SK-N-SH (cell line): ENCODE measurements at regions not wholly inside any gene's neighbourhood (a gene's known extent, or its start where the extent isn't known, plus 50 kb on each side); places are given as distances from the start of the nearest gene placed in this dataset.

Experiments
- CTCF ChIA-PET: fragments of 300-600, 350-600 bp; formaldehyde crosslinking; extraction: SDS; loops from one replicate; lab custom pipeline; 2021; lab: Yijun Ruan, JAX
- POLR2A ChIA-PET: fragments of 350-600 bp; sonication (Branson Sonifier 250); formaldehyde crosslinking; extraction: SDS; loops from one replicate; lab custom pipeline; 2020; ENCODE audit warnings: antibody characterized with exemption, inconsistent platforms; lab: Yijun Ruan, JAX
- DNase-seq: peaks from one replicate; pipeline ENCODE4 v3.0.0; 2012
- H2AFZ ChIP-seq: fragments of 200-600 bp; sonication (generic); 2 replicates; pipeline ENCODE4 v1.8.1; 2016; ENCODE audit warnings: antibody characterized with exemption, mild to moderate bottlenecking, low read depth
- H3F3A ChIP-seq: fragments of 200-600 bp; sonication (generic); replicated peaks from 2 replicates; pipeline ENCODE3; 2016; ENCODE audit warnings: antibody characterized with exemption, mild to moderate bottlenecking; ENCODE audit not compliant: insufficient read depth
- H3K27ac ChIP-seq, 2 experiments: fragments of 200-500 bp in 1 of 2; fragments of 200-600 bp in 1 of 2; sonication (Bioruptor generic) in 1 of 2; sonication (generic), shearing (Covaris generic) in 1 of 2; 2 replicates each; pipeline versions ENCODE4 v1.5.1 to v1.6.1; 2014 to 2016; ENCODE audit warnings: low read depth in 2 of 2, inconsistent platforms in 1 of 2, low read length in 1 of 2, mild to moderate bottlenecking in 1 of 2, mixed read lengths in 1 of 2
- H3K27me3 ChIP-seq: fragments of 200-600 bp; sonication (generic), shearing (Covaris generic); 2 replicates; pipeline ENCODE4 v1.6.1; 2016; ENCODE audit warnings: mixed run types; ENCODE audit not compliant: insufficient read depth
- H3K36me3 ChIP-seq, 2 experiments: fragments of 200-500 bp in 1 of 2; fragments of 200-600 bp in 1 of 2; sonication (Bioruptor generic) in 1 of 2; sonication (generic) in 1 of 2; replicated peaks in 1 of 2; 2 replicates each; pipeline versions ENCODE3 to v1.5.1; 2014 to 2016; ENCODE audit warnings: low read length in 1 of 2, mild to moderate bottlenecking in 1 of 2; ENCODE audit not compliant: insufficient read depth in 2 of 2, control insufficient read depth in 1 of 2
- H3K4me1 ChIP-seq, 2 experiments: fragments of 200-500 bp in 1 of 2; fragments of 200-600 bp in 1 of 2; sonication (Bioruptor generic) in 1 of 2; sonication (generic), shearing (Covaris generic) in 1 of 2; 2 replicates each; pipeline versions ENCODE4 v1.5.1 to v1.6.1; 2014 to 2016; ENCODE audit warnings: low read depth in 1 of 2, low read length in 1 of 2, mixed run types in 1 of 2; ENCODE audit not compliant: insufficient read depth in 2 of 2, control insufficient read depth in 1 of 2
- H3K4me2 ChIP-seq: fragments of 200-600 bp; sonication (generic), shearing (Covaris generic); 2 replicates; pipeline ENCODE4 v1.6.1; 2017; ENCODE audit warnings: mixed run types
- H3K4me3 ChIP-seq, 2 experiments: fragments of 200-500 bp in 1 of 2; fragments of 200-600 bp in 1 of 2; sonication (Bioruptor generic) in 1 of 2; sonication (generic), shearing (Covaris generic) in 1 of 2; 2 replicates each; pipeline versions ENCODE4 v1.5.1 to v1.8.1; 2014 to 2016; ENCODE audit warnings: low read depth in 2 of 2, inconsistent platforms in 1 of 2, low read length in 1 of 2, mild to moderate bottlenecking in 1 of 2, mixed read lengths in 1 of 2, moderate library complexity in 1 of 2
- H3K79me2 ChIP-seq: fragments of 200-600 bp; sonication (generic); 2 replicates; pipeline ENCODE4 v1.8.1; 2017; ENCODE audit warnings: mild to moderate bottlenecking; ENCODE audit not compliant: insufficient read depth
- H3K9ac ChIP-seq: fragments of 200-600 bp; sonication (generic); 2 replicates; pipeline ENCODE4 v1.6.1; 2017; ENCODE audit warnings: mixed run types
- H3K9me2 ChIP-seq: fragments of 200-600 bp; sonication (generic); 2 replicates; pipeline ENCODE4 v1.6.1; 2017; ENCODE audit warnings: mixed run types
- H3K9me3 ChIP-seq: fragments of 200-600 bp; sonication (generic); 2 replicates; pipeline ENCODE4 v1.6.1; 2017; ENCODE audit warnings: mixed run types, mild to moderate bottlenecking, moderate library complexity
- H4K20me1 ChIP-seq: fragments of 200-600 bp; sonication (generic); 2 replicates; pipeline ENCODE4 v1.6.1; 2017; ENCODE audit warnings: mild to moderate bottlenecking, mixed run types; ENCODE audit not compliant: insufficient read depth
- ELF1 ChIP-seq: IDR thresholded peaks from 2 replicates; pipeline ENCODE4 v1.4.0; 2012
- EP300 ChIP-seq, 2 experiments: IDR thresholded peaks; 2 replicates each; pipeline versions ENCODE4 v1.4.0 to v1.6.1; 2012; ENCODE audit warnings: borderline replicate concordance in 1 of 2, low read depth in 1 of 2, low read length in 1 of 2
- EZH2phosphoT487 ChIP-seq: fragments of 200-600 bp; sonication (generic); IDR thresholded peaks from 2 replicates; pipeline ENCODE4 v1.6.1; 2017; ENCODE audit warnings: low read depth, mixed run types, mild to moderate bottlenecking, antibody characterized with exemption, moderate library complexity, borderline replicate concordance
- FOXJ3 ChIP-seq: sonication (generic); formaldehyde crosslinking; IDR thresholded peaks from 2 replicates; pipeline ENCODE4 v1.5.1; 2020; ENCODE audit warnings: mild to moderate bottlenecking, missing genetic modification reagents
- FOXM1 ChIP-seq: IDR thresholded peaks from 2 replicates; pipeline ENCODE4 v1.4.0; 2012; ENCODE audit warnings: low read depth, mild to moderate bottlenecking
- GATA2 ChIP-seq: sonication (generic); formaldehyde crosslinking; IDR thresholded peaks from 2 replicates; pipeline ENCODE4 v1.5.0; 2020; ENCODE audit warnings: mild to moderate bottlenecking, missing genetic modification reagents
- JUND ChIP-seq: IDR thresholded peaks from 2 replicates; pipeline ENCODE4 v1.4.0; 2012
- MAX ChIP-seq: IDR thresholded peaks from 2 replicates; pipeline ENCODE4 v1.4.0; 2012; ENCODE audit warnings: low read depth
- MXI1 ChIP-seq: IDR thresholded peaks from 2 replicates; pipeline ENCODE4 v1.6.1; 2012; ENCODE audit warnings: mild to moderate bottlenecking, low read depth, low read length, improper control_type of control experiment
- NFIC ChIP-seq: IDR thresholded peaks from 2 replicates; pipeline ENCODE4 v1.4.0; 2012; ENCODE audit warnings: borderline replicate concordance
- NRF1 ChIP-seq: IDR thresholded peaks from 2 replicates; pipeline ENCODE4 v1.6.1; 2012; ENCODE audit warnings: low read depth, mild to moderate bottlenecking, low read length
- RCOR1 ChIP-seq: fragments of 150-350 bp; IDR thresholded peaks from 2 replicates; pipeline ENCODE4 v1.6.1; 2017; ENCODE audit warnings: antibody characterized with exemption, low read length
- SIN3A ChIP-seq: IDR thresholded peaks from 2 replicates; pipeline ENCODE4 v1.6.1; 2012; ENCODE audit warnings: low read depth, mild to moderate bottlenecking, low read length, moderate library complexity, borderline replicate concordance
- TCF12 ChIP-seq: IDR thresholded peaks from 2 replicates; pipeline ENCODE4 v1.4.0; 2012
- TEAD4 ChIP-seq: IDR thresholded peaks from 2 replicates; pipeline ENCODE4 v1.4.0; 2012; ENCODE audit warnings: mild to moderate bottlenecking, borderline replicate concordance; ENCODE audit not compliant: insufficient read depth
- USF2 ChIP-seq: fragments of 150-350 bp; IDR thresholded peaks from 2 replicates; pipeline ENCODE4 v1.6.1; 2017; ENCODE audit warnings: antibody characterized with exemption, low read length, low read depth, borderline replicate concordance
- YY1 ChIP-seq: IDR thresholded peaks from 2 replicates; pipeline ENCODE4 v1.4.0; 2012; ENCODE audit warnings: low read depth, mild to moderate bottlenecking
- WGBS: methylation state at CpG from one replicate; pipeline ENCODE4 v1.1.6; 2017; ENCODE audit warnings: low lambda C conversion rate; 5-methylcytosine and 5-hydroxymethylcytosine counted together
- TF ChIP-seq, protein P1 (sequence below): fragments of 200-600 bp; sonication (generic); IDR thresholded peaks from 2 replicates; pipeline ENCODE4 v1.6.1; 2017; ENCODE audit warnings: antibody characterized with exemption, mild to moderate bottlenecking, moderate library complexity
- TF ChIP-seq, protein P2 (sequence below): IDR thresholded peaks from 2 replicates; pipeline ENCODE4 v1.4.0; 2012; ENCODE audit warnings: low read depth, borderline replicate concordance
- TF ChIP-seq, protein P3 (sequence below): IDR thresholded peaks from 2 replicates; pipeline ENCODE4 v1.4.0; 2012; ENCODE audit warnings: low read depth, borderline replicate concordance

- Histone ChIP-seq H3K9me2 (no peaks in the 10 kb centered on the region), H3K36me3 (no peaks in the 10 kb centered on the region), H3K9me3 (no peaks in the 10 kb centered on the region), H3K9ac (no peak overlapping the region), H3K4me2 (no peak overlapping the region), H3K27ac (no peak overlapping the region), H3F3A (no peaks in the 10 kb centered on the region), H2AFZ (no peak overlapping the region), H4K20me1 (no peaks in the 10 kb centered on the region), H3K27me3 (no peaks in the 10 kb centered on the region), H3K79me2 (no peaks in the 10 kb centered on the region), H3K4me1 (no peaks in the 10 kb centered on the region; a peak in 1 of 4 replicates), H3K4me3 (no peak overlapping the region)
- TF ChIP-seq MXI1: no peak
- TF ChIP-seq, protein P1, sequence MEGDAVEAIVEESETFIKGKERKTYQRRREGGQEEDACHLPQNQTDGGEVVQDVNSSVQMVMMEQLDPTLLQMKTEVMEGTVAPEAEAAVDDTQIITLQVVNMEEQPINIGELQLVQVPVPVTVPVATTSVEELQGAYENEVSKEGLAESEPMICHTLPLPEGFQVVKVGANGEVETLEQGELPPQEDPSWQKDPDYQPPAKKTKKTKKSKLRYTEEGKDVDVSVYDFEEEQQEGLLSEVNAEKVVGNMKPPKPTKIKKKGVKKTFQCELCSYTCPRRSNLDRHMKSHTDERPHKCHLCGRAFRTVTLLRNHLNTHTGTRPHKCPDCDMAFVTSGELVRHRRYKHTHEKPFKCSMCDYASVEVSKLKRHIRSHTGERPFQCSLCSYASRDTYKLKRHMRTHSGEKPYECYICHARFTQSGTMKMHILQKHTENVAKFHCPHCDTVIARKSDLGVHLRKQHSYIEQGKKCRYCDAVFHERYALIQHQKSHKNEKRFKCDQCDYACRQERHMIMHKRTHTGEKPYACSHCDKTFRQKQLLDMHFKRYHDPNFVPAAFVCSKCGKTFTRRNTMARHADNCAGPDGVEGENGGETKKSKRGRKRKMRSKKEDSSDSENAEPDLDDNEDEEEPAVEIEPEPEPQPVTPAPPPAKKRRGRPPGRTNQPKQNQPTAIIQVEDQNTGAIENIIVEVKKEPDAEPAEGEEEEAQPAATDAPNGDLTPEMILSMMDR: no peak
- no peak for TF ChIP-seq USF2
- no peak for TF ChIP-seq TEAD4
- TF ChIP-seq EP300 (IDR thresholded peaks at IDR 0.05; ENCODE audit: borderline replicate concordance in 1 of 2, low read depth in 1 of 2, low read length in 1 of 2): no peak
- TF ChIP-seq NRF1: no peak
- no peak for TF ChIP-seq FOXM1
- no peak for TF ChIP-seq JUND
- no peak for TF ChIP-seq FOXJ3 (CRISPR knock-in tag)
- no peak for TF ChIP-seq NFIC
- TF ChIP-seq, protein P2, sequence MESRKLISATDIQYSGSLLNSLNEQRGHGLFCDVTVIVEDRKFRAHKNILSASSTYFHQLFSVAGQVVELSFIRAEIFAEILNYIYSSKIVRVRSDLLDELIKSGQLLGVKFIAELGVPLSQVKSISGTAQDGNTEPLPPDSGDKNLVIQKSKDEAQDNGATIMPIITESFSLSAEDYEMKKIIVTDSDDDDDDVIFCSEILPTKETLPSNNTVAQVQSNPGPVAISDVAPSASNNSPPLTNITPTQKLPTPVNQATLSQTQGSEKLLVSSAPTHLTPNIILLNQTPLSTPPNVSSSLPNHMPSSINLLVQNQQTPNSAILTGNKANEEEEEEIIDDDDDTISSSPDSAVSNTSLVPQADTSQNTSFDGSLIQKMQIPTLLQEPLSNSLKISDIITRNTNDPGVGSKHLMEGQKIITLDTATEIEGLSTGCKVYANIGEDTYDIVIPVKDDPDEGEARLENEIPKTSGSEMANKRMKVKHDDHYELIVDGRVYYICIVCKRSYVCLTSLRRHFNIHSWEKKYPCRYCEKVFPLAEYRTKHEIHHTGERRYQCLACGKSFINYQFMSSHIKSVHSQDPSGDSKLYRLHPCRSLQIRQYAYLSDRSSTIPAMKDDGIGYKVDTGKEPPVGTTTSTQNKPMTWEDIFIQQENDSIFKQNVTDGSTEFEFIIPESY: no peak
- TF ChIP-seq TCF12: no peak
- TF ChIP-seq GATA2: no peak
- no peak for TF ChIP-seq MAX
- no peak for TF ChIP-seq YY1
- TF ChIP-seq SIN3A: no peak
- TF ChIP-seq, protein P3, sequence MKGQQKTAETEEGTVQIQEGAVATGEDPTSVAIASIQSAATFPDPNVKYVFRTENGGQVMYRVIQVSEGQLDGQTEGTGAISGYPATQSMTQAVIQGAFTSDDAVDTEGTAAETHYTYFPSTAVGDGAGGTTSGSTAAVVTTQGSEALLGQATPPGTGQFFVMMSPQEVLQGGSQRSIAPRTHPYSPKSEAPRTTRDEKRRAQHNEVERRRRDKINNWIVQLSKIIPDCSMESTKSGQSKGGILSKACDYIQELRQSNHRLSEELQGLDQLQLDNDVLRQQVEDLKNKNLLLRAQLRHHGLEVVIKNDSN: no peak
- no peak for TF ChIP-seq RCOR1
- TF ChIP-seq ELF1: no peak
- no peak for TF ChIP-seq EZH2phosphoT487
- ChIA-PET POLR2A (no interaction called here), CTCF (interaction anchor here (1.0 to 1.3 kb wide), 2 partner anchors 15 to 42 kb away, joined by 3 read pairs; no protein-coding TSS in a partner anchor)
- DNase-seq: no peak
- WGBS: 72% methylated on average over 9 of the region's 13 CpGs
Observed at GRCh38 chr1:38114241-38115026, 67.8 kb upstream of the POU3F1 start.
